ENCODE measurements at regions not wholly inside any gene's neighbourhood (a gene's known extent, or its start where the extent isn't known, plus 50 kb on each side); places are given as distances from the start of the nearest gene placed in this dataset.

GRCh38 chr2:105150231-105150630, 91.3 kb upstream of the GPR45 start:
- Mint-ChIP-seq H3K4me3 (no peak overlapping the region), H3K36me3 (ENCODE audit: low read depth) (no peaks in the 10 kb centered on the region), H3K4me1 (ENCODE audit: low read depth) (no peaks in the 10 kb centered on the region), H3K27me3 (peaks cover 69% of the 10 kb centered on the region), H3K9me3 (no peaks in the 10 kb centered on the region), H3K27ac (no peak overlapping the region)

GRCh38 chr2:105154119-105154818, 87.3 kb upstream of the GPR45 start:
- peaks cover 4% of the 10 kb centered on the region for H3K36me3 Mint-ChIP-seq (ENCODE audit: low read depth)
- peaks cover 63% of the 10 kb centered on the region for H3K27me3 Mint-ChIP-seq
- no peak overlapping the region for H3K27ac Mint-ChIP-seq
- H3K9me3 Mint-ChIP-seq: peaks cover 18% of the 10 kb centered on the region
- no peak overlapping the region for H3K4me3 Mint-ChIP-seq
- H3K4me1 Mint-ChIP-seq (ENCODE audit: low read depth): no peaks in the 10 kb centered on the region

- no peak overlapping the region for H3K4me3 Mint-ChIP-seq
- no peak overlapping the region for H3K27ac Mint-ChIP-seq
- H3K9me3 Mint-ChIP-seq: peaks cover 18% of the 10 kb centered on the region
- peaks cover 4% of the 10 kb centered on the region for H3K36me3 Mint-ChIP-seq (ENCODE audit: low read depth)
- H3K4me1 Mint-ChIP-seq (ENCODE audit: low read depth): no peaks in the 10 kb centered on the region
- H3K27me3 Mint-ChIP-seq: peaks cover 54% of the 10 kb centered on the region
Observed at GRCh38 chr2:105156166-105156565, 85.4 kb upstream of the GPR45 start.

GRCh38 chr2:105158002-105158401, 83.5 kb upstream of the GPR45 start:
- H3K4me1 Mint-ChIP-seq (ENCODE audit: low read depth): no peaks in the 10 kb centered on the region
- peaks cover 18% of the 10 kb centered on the region for H3K9me3 Mint-ChIP-seq
- H3K4me3 Mint-ChIP-seq: no peak overlapping the region
- H3K36me3 Mint-ChIP-seq (ENCODE audit: low read depth): peaks cover 4% of the 10 kb centered on the region
- no peak overlapping the region for H3K27ac Mint-ChIP-seq
- peaks cover 46% of the 10 kb centered on the region for H3K27me3 Mint-ChIP-seq

- no peaks in the 10 kb centered on the region for H3K4me1 Mint-ChIP-seq (ENCODE audit: low read depth)
- peaks cover 19% of the 10 kb centered on the region for H3K27me3 Mint-ChIP-seq
- no peaks in the 10 kb centered on the region for H3K9me3 Mint-ChIP-seq
- no peak overlapping the region for H3K4me3 Mint-ChIP-seq
- no peaks in the 10 kb centered on the region for H3K36me3 Mint-ChIP-seq (ENCODE audit: low read depth)
- no peak overlapping the region for H3K27ac Mint-ChIP-seq
Observed at GRCh38 chr2:105166688-105167087, 74.9 kb upstream of the GPR45 start.

GRCh38 chr2:105168543-105168942, 73.0 kb upstream of the GPR45 start:
- Mint-ChIP-seq H3K9me3 (no peaks in the 10 kb centered on the region), H3K27me3 (peaks cover 25% of the 10 kb centered on the region)

GRCh38 chr2:105175231-105175630, 66.3 kb upstream of the GPR45 start:
- Mint-ChIP-seq H3K4me3 (no peak overlapping the region), H3K27me3 (peaks cover 21% of the 10 kb centered on the region), H3K27ac (no peak overlapping the region), H3K9me3 (no peaks in the 10 kb centered on the region), H3K36me3 (ENCODE audit: low read depth) (no peaks in the 10 kb centered on the region), H3K4me1 (ENCODE audit: low read depth) (peaks cover 18% of the 10 kb centered on the region)

More at GRCh38 chr2:105168543-105168942, 73.0 kb upstream of the GPR45 start:
- H3K4me3 Mint-ChIP-seq: no peak overlapping the region
- H3K4me1 Mint-ChIP-seq (ENCODE audit: low read depth): no peaks in the 10 kb centered on the region
- H3K36me3 Mint-ChIP-seq (ENCODE audit: low read depth): no peaks in the 10 kb centered on the region
- H3K27ac Mint-ChIP-seq: no peak overlapping the region

- Mint-ChIP-seq H3K27me3 (peaks cover 19% of the 10 kb centered on the region), H3K36me3 (ENCODE audit: low read depth) (no peaks in the 10 kb centered on the region), H3K27ac (no peak overlapping the region), H3K4me1 (ENCODE audit: low read depth) (peaks cover 18% of the 10 kb centered on the region), H3K4me3 (no peak overlapping the region), H3K9me3 (no peaks in the 10 kb centered on the region)
Observed at GRCh38 chr2:105176429-105176828, 65.1 kb upstream of the GPR45 start.

GRCh38 chr2:105177008-105177407, 64.5 kb upstream of the GPR45 start:
- peaks cover 20% of the 10 kb centered on the region for H3K27me3 Mint-ChIP-seq
- H3K4me1 Mint-ChIP-seq (ENCODE audit: low read depth): peaks cover 18% of the 10 kb centered on the region
- no peak overlapping the region for H3K27ac Mint-ChIP-seq
- H3K4me3 Mint-ChIP-seq: no peak overlapping the region
- H3K9me3 Mint-ChIP-seq: no peaks in the 10 kb centered on the region
- no peaks in the 10 kb centered on the region for H3K36me3 Mint-ChIP-seq (ENCODE audit: low read depth)

GRCh38 chr2:105177536-105178254, 63.8 kb upstream of the GPR45 start:
- Mint-ChIP-seq H3K36me3 (ENCODE audit: low read depth) (no peaks in the 10 kb centered on the region), H3K4me3 (no peak overlapping the region), H3K4me1 (ENCODE audit: low read depth) (peaks cover 18% of the 10 kb centered on the region), H3K27ac (no peak overlapping the region), H3K9me3 (no peaks in the 10 kb centered on the region), H3K27me3 (peaks cover 26% of the 10 kb centered on the region)

GRCh38 chr2:105179469-105180372, 61.8 kb upstream of the GPR45 start:
- Mint-ChIP-seq H3K27me3 (peaks cover 10% of the 10 kb centered on the region), H3K36me3 (ENCODE audit: low read depth) (no peaks in the 10 kb centered on the region), H3K9me3 (no peaks in the 10 kb centered on the region), H3K4me3 (no peak overlapping the region), H3K27ac (no peak overlapping the region), H3K4me1 (ENCODE audit: low read depth) (peaks cover 8% of the 10 kb centered on the region)

GRCh38 chr2:105180491-105180972, 61.0 kb upstream of the GPR45 start:
- no peaks in the 10 kb centered on the region for H3K9me3 Mint-ChIP-seq
- no peak overlapping the region for H3K4me3 Mint-ChIP-seq
- peaks cover 6% of the 10 kb centered on the region for H3K4me1 Mint-ChIP-seq (ENCODE audit: low read depth)
- no peak overlapping the region for H3K27ac Mint-ChIP-seq
- H3K27me3 Mint-ChIP-seq: peaks cover 10% of the 10 kb centered on the region
- H3K36me3 Mint-ChIP-seq (ENCODE audit: low read depth): no peaks in the 10 kb centered on the region

GRCh38 chr2:105181282-105181681, 60.3 kb upstream of the GPR45 start:
- Mint-ChIP-seq H3K4me3 (no peak overlapping the region), H3K27ac (no peak overlapping the region), H3K27me3 (peaks cover 10% of the 10 kb centered on the region), H3K9me3 (no peaks in the 10 kb centered on the region), H3K36me3 (ENCODE audit: low read depth) (no peaks in the 10 kb centered on the region), H3K4me1 (ENCODE audit: low read depth) (no peaks in the 10 kb centered on the region)

GRCh38 chr2:105183555-105184323, 57.8 kb upstream of the GPR45 start:
- H3K4me1 Mint-ChIP-seq (ENCODE audit: low read depth): no peaks in the 10 kb centered on the region
- no peak overlapping the region for H3K27ac Mint-ChIP-seq
- H3K27me3 Mint-ChIP-seq: peaks cover 10% of the 10 kb centered on the region
- no peaks in the 10 kb centered on the region for H3K36me3 Mint-ChIP-seq (ENCODE audit: low read depth)
- H3K9me3 Mint-ChIP-seq: no peaks in the 10 kb centered on the region
- no peak overlapping the region for H3K4me3 Mint-ChIP-seq
